GM19043 (cell line): ENCODE measurements at regions not wholly inside any gene's neighbourhood (a gene's known extent, or its start where the extent isn't known, plus 50 kb on each side); places are given as distances from the start of the nearest gene placed in this dataset.
"Not testable (repeated sequence)": the region's sequence is repeated elsewhere in the genome, so short reads cannot be mapped to it uniquely, and the experiment has no call there.

ENCODE experiments used
- ATAC-seq: cut with Tn5 transposase; IDR thresholded peaks from one replicate; pipeline ENCODE4 v1.9.1; 2021; ENCODE audit warnings: low read depth; ENCODE audit not compliant: unreplicated experiment

- no peak for ATAC-seq
These were observed 442.3 kb upstream of the MKI67 start for GRCh38 chr10:128568491-128568890.

GRCh38 chr10:128568990-128569945 lies 443.0 kb upstream of the MKI67 start:
- ATAC-seq: no peak

GRCh38 chr10:128570319-128570995 lies 444.2 kb upstream of the MKI67 start:
- ATAC-seq: no peak

GRCh38 chr10:128571071-128571470 lies 444.8 kb upstream of the MKI67 start:
- ATAC-seq: no peak

GRCh38 chr10:128571745-128572144 lies 445.5 kb upstream of the MKI67 start:
- no peak for ATAC-seq

GRCh38 chr10:128572696-128573095 lies 446.5 kb upstream of the MKI67 start:
- ATAC-seq: no peak

GRCh38 chr10:128573281-128573845 lies 447.1 kb upstream of the MKI67 start:
- ATAC-seq: no peak

- ATAC-seq: no peak
These were observed 447.8 kb upstream of the MKI67 start for GRCh38 chr10:128573986-128574385.

- no peak for ATAC-seq
These were observed 448.5 kb upstream of the MKI67 start for GRCh38 chr10:128574581-128575210.

- ATAC-seq: no peak
These were observed 449.5 kb upstream of the MKI67 start for GRCh38 chr10:128575761-128576160.

- ATAC-seq: no peak
These were observed 450.1 kb upstream of the MKI67 start for GRCh38 chr10:128576336-128576735.

- ATAC-seq: no peak
These were observed 450.9 kb upstream of the MKI67 start for GRCh38 chr10:128576943-128577670.

GRCh38 chr10:128577958-128578750 lies 451.9 kb upstream of the MKI67 start:
- ATAC-seq: no peak

GRCh38 chr10:128578766-128579165 lies 452.5 kb upstream of the MKI67 start:
- no peak for ATAC-seq

- ATAC-seq: no peak
These were observed 453.1 kb upstream of the MKI67 start for GRCh38 chr10:128579280-128579865.

- no peak for ATAC-seq
These were observed 453.7 kb upstream of the MKI67 start for GRCh38 chr10:128579901-128580300.

GRCh38 chr10:128583125-128583524 lies 456.9 kb upstream of the MKI67 start:
- not testable (repeated sequence) for ATAC-seq

- ATAC-seq: not testable (repeated sequence)
These were observed 460.4 kb upstream of the MKI67 start for GRCh38 chr10:128586599-128586998.

- no peak for ATAC-seq
These were observed 461.5 kb upstream of the MKI67 start for GRCh38 chr10:128587689-128588088.
